ENCODE measurements at regions not wholly inside any gene's neighbourhood (a gene's known extent, or its start where the extent isn't known, plus 50 kb on each side); places are given as distances from the start of the nearest gene placed in this dataset.
"Not testable (repeated sequence)": the region's sequence is repeated elsewhere in the genome, so short reads cannot be mapped to it uniquely, and the experiment has no call there.

DNA sequence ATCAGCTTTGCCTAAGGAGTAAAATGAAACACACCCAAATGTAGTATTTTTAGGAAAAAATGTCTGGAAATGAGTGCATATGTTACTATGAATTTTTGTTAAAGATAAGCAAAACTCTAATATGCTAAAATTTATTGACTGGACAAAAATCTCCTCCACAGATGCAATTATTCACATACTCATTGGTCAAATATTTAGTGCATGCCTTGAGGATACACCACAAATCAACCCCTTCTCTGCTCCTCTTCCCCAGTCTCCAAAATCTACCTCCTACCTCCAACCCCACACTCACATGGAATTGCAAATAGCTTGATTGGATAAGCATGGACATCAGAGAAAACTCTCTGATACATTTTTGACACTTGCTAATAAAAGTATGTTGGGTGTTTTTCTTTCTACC, 95.6 kb upstream of the CDC42EP3 start:
- H3K4me3 ChIP-seq (replicated peaks in 1 of 2; ENCODE audit: low read depth in 2 of 2, low read length in 2 of 2) = no peak overlapping the region
- TF ChIP-seq, protein P1, sequence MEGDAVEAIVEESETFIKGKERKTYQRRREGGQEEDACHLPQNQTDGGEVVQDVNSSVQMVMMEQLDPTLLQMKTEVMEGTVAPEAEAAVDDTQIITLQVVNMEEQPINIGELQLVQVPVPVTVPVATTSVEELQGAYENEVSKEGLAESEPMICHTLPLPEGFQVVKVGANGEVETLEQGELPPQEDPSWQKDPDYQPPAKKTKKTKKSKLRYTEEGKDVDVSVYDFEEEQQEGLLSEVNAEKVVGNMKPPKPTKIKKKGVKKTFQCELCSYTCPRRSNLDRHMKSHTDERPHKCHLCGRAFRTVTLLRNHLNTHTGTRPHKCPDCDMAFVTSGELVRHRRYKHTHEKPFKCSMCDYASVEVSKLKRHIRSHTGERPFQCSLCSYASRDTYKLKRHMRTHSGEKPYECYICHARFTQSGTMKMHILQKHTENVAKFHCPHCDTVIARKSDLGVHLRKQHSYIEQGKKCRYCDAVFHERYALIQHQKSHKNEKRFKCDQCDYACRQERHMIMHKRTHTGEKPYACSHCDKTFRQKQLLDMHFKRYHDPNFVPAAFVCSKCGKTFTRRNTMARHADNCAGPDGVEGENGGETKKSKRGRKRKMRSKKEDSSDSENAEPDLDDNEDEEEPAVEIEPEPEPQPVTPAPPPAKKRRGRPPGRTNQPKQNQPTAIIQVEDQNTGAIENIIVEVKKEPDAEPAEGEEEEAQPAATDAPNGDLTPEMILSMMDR (IDR thresholded peaks at IDR 0.05; ENCODE audit: low read depth, low read length) = no peak
- DNase-seq (ENCODE audit: low read depth in 2 of 2) = peak in 1 of 2 donors; percentile 26

GRCh38 chr2:37767959-37768925, 96.8 kb upstream of the CDC42EP3 start:
- no peak overlapping the region for H3K4me3 ChIP-seq (replicated peaks in 1 of 2; ENCODE audit: low read depth in 2 of 2, low read length in 2 of 2)
- DNase-seq (ENCODE audit: low read depth in 2 of 2) = peak; percentile 93 to 97
- TF ChIP-seq, protein P1 (IDR thresholded peaks at IDR 0.05; ENCODE audit: low read depth, low read length) = no peak

DNA sequence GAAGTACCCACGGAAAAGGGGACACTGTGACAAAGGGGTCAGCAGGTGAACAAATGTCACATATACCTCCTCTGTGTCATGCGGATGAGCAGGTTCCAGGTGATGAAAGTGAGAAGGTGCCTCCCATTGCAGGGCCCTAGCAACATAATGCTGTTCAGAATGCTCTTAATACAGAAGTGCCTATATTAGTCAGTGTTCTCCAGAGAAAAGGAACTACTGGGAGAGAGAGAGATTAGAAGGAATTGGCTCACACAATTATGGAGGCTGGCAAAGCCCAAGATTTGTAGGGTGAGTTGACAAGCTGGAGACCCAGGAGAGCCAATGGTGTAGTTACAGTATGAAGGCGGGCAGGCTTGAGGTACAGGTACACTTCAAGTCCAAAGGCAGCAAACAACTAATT, 98.1 kb upstream of the CDC42EP3 start:
- no peak overlapping the region for H3K4me3 ChIP-seq (replicated peaks in 1 of 2; ENCODE audit: low read depth in 2 of 2, low read length in 2 of 2)
- DNase-seq (ENCODE audit: low read depth in 2 of 2) = no peak
- TF ChIP-seq, protein P1 (IDR thresholded peaks at IDR 0.05; ENCODE audit: low read depth, low read length) = no peak

GRCh38 chr2:37770797-37771196, 99.4 kb upstream of the CDC42EP3 start:
- DNase-seq (ENCODE audit: low read depth in 2 of 2) = peak in 1 of 2 donors; percentile 72
- TF ChIP-seq, protein P1 (IDR thresholded peaks at IDR 0.05; ENCODE audit: low read depth, low read length) = no peak
- H3K4me3 ChIP-seq (replicated peaks in 1 of 2; ENCODE audit: low read depth in 2 of 2, low read length in 2 of 2) = no peak overlapping the region

GRCh38 chr2:37771600-37772088, 100.2 kb upstream of the CDC42EP3 start:
- peak; percentile 76 to 83 for DNase-seq (ENCODE audit: low read depth in 2 of 2)
- H3K4me3 ChIP-seq (replicated peaks in 1 of 2; ENCODE audit: low read depth in 2 of 2, low read length in 2 of 2) = no peak overlapping the region
- TF ChIP-seq, protein P1 (IDR thresholded peaks at IDR 0.05; ENCODE audit: low read depth, low read length) = no peak

DNA sequence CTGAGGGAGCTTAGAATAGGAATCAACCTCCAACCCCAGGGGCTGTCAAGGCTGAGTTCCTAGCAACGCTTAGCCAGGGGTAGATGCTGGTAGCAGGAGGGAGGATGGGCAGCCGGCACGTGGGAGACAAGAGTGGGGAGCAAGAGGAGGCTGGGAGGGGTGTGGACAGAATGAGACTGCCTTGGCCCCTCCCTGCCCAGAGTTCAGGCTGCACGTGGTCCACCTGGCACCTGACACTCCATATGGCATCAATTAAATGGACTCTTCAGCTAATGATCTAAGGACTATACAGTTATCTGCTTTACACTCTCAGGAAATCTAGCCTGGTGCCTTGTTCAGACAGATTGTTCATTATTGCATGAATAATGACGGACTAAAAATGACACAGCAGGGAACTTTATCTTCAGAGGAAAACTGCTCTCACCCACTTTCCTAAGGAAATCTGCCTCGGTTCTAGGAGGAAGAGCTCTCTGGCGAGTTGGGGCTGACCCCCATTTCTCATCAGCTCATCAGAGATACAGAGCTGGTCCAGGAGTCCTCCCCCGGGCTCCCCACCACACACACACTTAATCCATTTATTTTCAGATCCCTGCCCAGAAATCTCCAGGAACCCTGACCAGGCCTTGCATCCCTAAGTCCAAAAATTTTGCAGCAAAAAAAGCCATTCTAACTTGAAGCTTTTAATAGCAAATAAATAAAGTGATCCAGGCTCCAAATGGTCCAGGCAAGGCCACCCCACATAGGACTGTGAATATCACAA, 102.1 kb upstream of the CDC42EP3 start:
- TF ChIP-seq, protein P1 (IDR thresholded peaks at IDR 0.05; ENCODE audit: low read depth, low read length) = no peak
- no peak overlapping the region for H3K4me3 ChIP-seq (replicated peaks in 1 of 2; ENCODE audit: low read depth in 2 of 2, low read length in 2 of 2)
- DNase-seq (ENCODE audit: low read depth in 2 of 2) = no peak

GRCh38 chr2:37774171-37774944, 102.9 kb upstream of the CDC42EP3 start:
- not testable (repeated sequence) for DNase-seq (ENCODE audit: low read depth in 2 of 2); H3K4me3 ChIP-seq (replicated peaks in 1 of 2; ENCODE audit: low read depth in 2 of 2, low read length in 2 of 2)

All from cardiac fibroblast (primary cell).